ENCODE measurements at regions not wholly inside any gene's neighbourhood (a gene's known extent, or its start where the extent isn't known, plus 50 kb on each side); places are given as distances from the start of the nearest gene placed in this dataset.

DNA sequence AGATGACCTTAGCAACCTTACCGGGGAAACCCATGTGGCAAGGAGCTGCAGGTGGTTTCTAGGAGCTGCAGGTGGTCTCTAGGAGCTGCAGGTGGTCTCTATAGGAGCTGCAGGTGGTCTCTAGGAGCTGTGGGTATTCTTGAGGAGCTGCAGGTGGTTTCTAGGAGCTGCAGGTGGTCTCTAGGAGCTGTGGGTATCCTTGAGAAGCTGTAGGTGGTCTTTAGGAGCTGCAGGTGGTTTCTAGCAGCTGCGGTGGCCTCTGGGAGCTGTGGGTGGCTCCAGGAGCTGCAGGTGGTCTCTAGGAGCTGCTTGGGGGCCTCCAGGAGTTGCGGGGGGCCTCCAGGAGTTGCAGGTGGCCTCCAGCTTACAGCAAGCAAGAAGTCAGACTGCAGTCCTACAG, 997.5 kb downstream of the TBC1D22A start:
- ATAC-seq: no peak
- TF ChIP-seq, protein P1, sequence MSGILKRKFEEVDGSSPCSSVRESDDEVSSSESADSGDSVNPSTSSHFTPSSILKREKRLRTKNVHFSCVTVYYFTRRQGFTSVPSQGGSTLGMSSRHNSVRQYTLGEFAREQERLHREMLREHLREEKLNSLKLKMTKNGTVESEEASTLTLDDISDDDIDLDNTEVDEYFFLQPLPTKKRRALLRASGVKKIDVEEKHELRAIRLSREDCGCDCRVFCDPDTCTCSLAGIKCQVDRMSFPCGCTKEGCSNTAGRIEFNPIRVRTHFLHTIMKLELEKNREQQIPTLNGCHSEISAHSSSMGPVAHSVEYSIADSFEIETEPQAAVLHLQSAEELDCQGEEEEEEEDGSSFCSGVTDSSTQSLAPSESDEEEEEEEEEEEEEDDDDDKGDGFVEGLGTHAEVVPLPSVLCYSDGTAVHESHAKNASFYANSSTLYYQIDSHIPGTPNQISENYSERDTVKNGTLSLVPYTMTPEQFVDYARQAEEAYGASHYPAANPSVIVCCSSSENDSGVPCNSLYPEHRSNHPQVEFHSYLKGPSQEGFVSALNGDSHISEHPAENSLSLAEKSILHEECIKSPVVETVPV (CRISPR knock-in tag; IDR thresholded peaks at IDR 0.05): no peak
- TF ChIP-seq CSDC2 (CRISPR knock-in tag; IDR thresholded peaks at IDR 0.05): no peak
- TF ChIP-seq ZNF70 (CRISPR knock-in tag; IDR thresholded peaks at IDR 0.05): no peak
- TF ChIP-seq ZFP3 (CRISPR knock-in tag; IDR thresholded peaks at IDR 0.05): no peak
- no peak for TF ChIP-seq PPARA (CRISPR knock-in tag; IDR thresholded peaks at IDR 0.05; ENCODE audit: borderline replicate concordance)
- no peak for TF ChIP-seq SNAI2 (CRISPR knock-in tag; IDR thresholded peaks at IDR 0.05)
- no peak for TF ChIP-seq TCF4 (CRISPR knock-in tag; IDR thresholded peaks at IDR 0.05; ENCODE audit: borderline replicate concordance)
- no peak for TF ChIP-seq PATZ1 (CRISPR knock-in tag; IDR thresholded peaks at IDR 0.05; ENCODE audit: borderline replicate concordance)
- TF ChIP-seq ARNTL (CRISPR knock-in tag; IDR thresholded peaks at IDR 0.05; ENCODE audit: borderline replicate concordance, low read depth): no peak
- TF ChIP-seq CREB5 (CRISPR knock-in tag; IDR thresholded peaks at IDR 0.05; ENCODE audit: low read depth): no peak
- no peak for TF ChIP-seq ZFP30 (CRISPR knock-in tag; IDR thresholded peaks at IDR 0.05)

GRCh38 chr22:47757741-47758140, 995.3 kb downstream of the TBC1D22A start:
- no peak for TF ChIP-seq SNAI2 (CRISPR knock-in tag; IDR thresholded peaks at IDR 0.05)
- no peak for TF ChIP-seq GLIS3 (CRISPR knock-in tag; IDR thresholded peaks at IDR 0.05)
- no peak for TF ChIP-seq RARB (CRISPR knock-in tag; IDR thresholded peaks at IDR 0.05)
- TF ChIP-seq ZNF8 (CRISPR knock-in tag; IDR thresholded peaks at IDR 0.05): no peak
- TF ChIP-seq OSR1 (CRISPR knock-in tag; IDR thresholded peaks at IDR 0.05): no peak
- TF ChIP-seq CSDC2 (CRISPR knock-in tag; IDR thresholded peaks at IDR 0.05): no peak
- TF ChIP-seq, protein P2, sequence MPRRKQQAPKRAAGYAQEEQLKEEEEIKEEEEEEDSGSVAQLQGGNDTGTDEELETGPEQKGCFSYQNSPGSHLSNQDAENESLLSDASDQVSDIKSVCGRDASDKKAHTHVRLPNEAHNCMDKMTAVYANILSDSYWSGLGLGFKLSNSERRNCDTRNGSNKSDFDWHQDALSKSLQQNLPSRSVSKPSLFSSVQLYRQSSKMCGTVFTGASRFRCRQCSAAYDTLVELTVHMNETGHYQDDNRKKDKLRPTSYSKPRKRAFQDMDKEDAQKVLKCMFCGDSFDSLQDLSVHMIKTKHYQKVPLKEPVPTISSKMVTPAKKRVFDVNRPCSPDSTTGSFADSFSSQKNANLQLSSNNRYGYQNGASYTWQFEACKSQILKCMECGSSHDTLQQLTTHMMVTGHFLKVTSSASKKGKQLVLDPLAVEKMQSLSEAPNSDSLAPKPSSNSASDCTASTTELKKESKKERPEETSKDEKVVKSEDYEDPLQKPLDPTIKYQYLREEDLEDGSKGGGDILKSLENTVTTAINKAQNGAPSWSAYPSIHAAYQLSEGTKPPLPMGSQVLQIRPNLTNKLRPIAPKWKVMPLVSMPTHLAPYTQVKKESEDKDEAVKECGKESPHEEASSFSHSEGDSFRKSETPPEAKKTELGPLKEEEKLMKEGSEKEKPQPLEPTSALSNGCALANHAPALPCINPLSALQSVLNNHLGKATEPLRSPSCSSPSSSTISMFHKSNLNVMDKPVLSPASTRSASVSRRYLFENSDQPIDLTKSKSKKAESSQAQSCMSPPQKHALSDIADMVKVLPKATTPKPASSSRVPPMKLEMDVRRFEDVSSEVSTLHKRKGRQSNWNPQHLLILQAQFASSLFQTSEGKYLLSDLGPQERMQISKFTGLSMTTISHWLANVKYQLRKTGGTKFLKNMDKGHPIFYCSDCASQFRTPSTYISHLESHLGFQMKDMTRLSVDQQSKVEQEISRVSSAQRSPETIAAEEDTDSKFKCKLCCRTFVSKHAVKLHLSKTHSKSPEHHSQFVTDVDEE (CRISPR knock-in tag; IDR thresholded peaks at IDR 0.05): no peak
- no peak for TF ChIP-seq ZNF70 (CRISPR knock-in tag; IDR thresholded peaks at IDR 0.05)
- TF ChIP-seq ZC3H10 (CRISPR knock-in tag; IDR thresholded peaks at IDR 0.05): no peak
- TF ChIP-seq PPARA (CRISPR knock-in tag; IDR thresholded peaks at IDR 0.05; ENCODE audit: borderline replicate concordance): no peak
- no peak for TF ChIP-seq PATZ1 (CRISPR knock-in tag; IDR thresholded peaks at IDR 0.05; ENCODE audit: borderline replicate concordance)
- TF ChIP-seq ISL1 (CRISPR knock-in tag; IDR thresholded peaks at IDR 0.05): no peak
- no peak for TF ChIP-seq ZFP3 (CRISPR knock-in tag; IDR thresholded peaks at IDR 0.05)
- TF ChIP-seq, protein P1 (CRISPR knock-in tag; IDR thresholded peaks at IDR 0.05): no peak
- no peak for TF ChIP-seq TOX (CRISPR knock-in tag; IDR thresholded peaks at IDR 0.05; ENCODE audit: borderline replicate concordance)
- TF ChIP-seq ZNF565 (CRISPR knock-in tag; conservative IDR thresholded peaks at IDR 0.05; ENCODE audit: low read depth): no peak
- no peak for TF ChIP-seq ZFP30 (CRISPR knock-in tag; IDR thresholded peaks at IDR 0.05)
- TF ChIP-seq ESRRG (CRISPR knock-in tag; IDR thresholded peaks at IDR 0.05): no peak
- ATAC-seq: no peak

Data from SK-N-SH treated with all-trans-retinoic acid at 6 μM for 48 hours (cell line).